Transverse colon (tissue), 4 donors: ENCODE measurements at regions not wholly inside any gene's neighbourhood (a gene's known extent, or its start where the extent isn't known, plus 50 kb on each side); places are given as distances from the start of the nearest gene placed in this dataset.
"Not testable (repeated sequence)": the region's sequence is repeated elsewhere in the genome, so short reads cannot be mapped to it uniquely, and the experiment has no call there.

Experiments used
- DNase-seq: peaks from one replicate; pipeline ENCODE4 v3.0.0-alpha.2; 2019
- H3K27ac ChIP-seq, 4 donors: fragments of 200-600 bp; sonication (generic); 2 replicates each; pipeline ENCODE4 v1.5.1; 2016 to 2018; ENCODE audit warnings: inconsistent platforms in 4 of 4
- H3K27me3 ChIP-seq: fragments of 200-600 bp; sonication (generic); 2 replicates; pipeline ENCODE4 v1.5.1; 2017; ENCODE audit warnings: inconsistent platforms
- H3K36me3 ChIP-seq, 4 donors: fragments of 200-600 bp; sonication (generic); 2 replicates each; pipeline ENCODE4 v1.5.1; 2017 to 2019; ENCODE audit warnings: inconsistent platforms in 4 of 4
- H3K4me1 ChIP-seq, 4 donors: fragments of 200-600 bp; sonication (generic); 2 replicates each; pipeline ENCODE4 v1.5.1; 2017 to 2020; ENCODE audit warnings: inconsistent platforms in 4 of 4
- H3K4me3 ChIP-seq, 4 donors: fragments of 200-600 bp; sonication (generic); 1 replicate in 1 of 4; 2 replicates in 3 of 4; pipeline versions ENCODE4 v1.5.1 to v1.6.1; 2017 to 2019; ENCODE audit warnings: inconsistent platforms in 4 of 4
- H3K9me3 ChIP-seq, 2 donors: fragments of 200-600 bp; sonication (generic); 2 replicates each; pipeline ENCODE4 v1.5.1; 2017 to 2019; ENCODE audit warnings: inconsistent platforms in 2 of 2
- EP300 ChIP-seq: sonication (generic); formaldehyde crosslinking; IDR thresholded peaks from one replicate; pipeline ENCODE4 v1.6.1; 2017; ENCODE audit warnings: antibody characterized with exemption, low read depth
- POLR2A ChIP-seq: fragments of 450-650 bp; IDR thresholded peaks from one replicate; pipeline ENCODE4 v1.6.1; 2016; ENCODE audit warnings: antibody characterized with exemption, mild to moderate bottlenecking, moderate library complexity
- POLR2AphosphoS5 ChIP-seq, 3 donors: sonication (generic); formaldehyde crosslinking; IDR thresholded peaks; one replicate each; pipeline ENCODE4 v1.6.1; 2016; ENCODE audit warnings: antibody characterized with exemption in 3 of 3
- WGBS, 2 donors: methylation state at CpG; one replicate each; pipeline ENCODE4 v1.1.5; 2018; ENCODE audit warnings: low coverage in 1 of 2; 5-methylcytosine and 5-hydroxymethylcytosine counted together
- in situ Hi-C, 4 donors: fragments of 200-750 bp; cut with MboI; loops; one replicate each; pipeline versions ENCODE4 v1.15.0 to v1.15.1; 2017; ENCODE audit warnings: low sequenced_read_pairs in 3 of 4, low pct_ligation_motif_present in 1 of 4, low pct_unique_long_range_greater_than_20kb in 1 of 4
- intact Hi-C: fragments of 100-400 bp; cut with DNase I; formaldehyde crosslinking; loops from one replicate; pipeline ENCODE4 v1.15.1; 2023; ENCODE audit warnings: low total_unique reads
- TF ChIP-seq, protein P1 (sequence below), 5 experiments: fragments of 200-600 bp in 3 of 5; fragments of 450-650 bp in 2 of 5; sonication (generic) in 3 of 5; IDR thresholded peaks; 1 replicate in 2 of 5; 2 replicates in 3 of 5; pipeline ENCODE4 v1.5.1; 2016 to 2017; ENCODE audit warnings: antibody characterized with exemption in 5 of 5, inconsistent platforms in 3 of 5, mild to moderate bottlenecking in 2 of 5, moderate library complexity in 1 of 5

DNA sequence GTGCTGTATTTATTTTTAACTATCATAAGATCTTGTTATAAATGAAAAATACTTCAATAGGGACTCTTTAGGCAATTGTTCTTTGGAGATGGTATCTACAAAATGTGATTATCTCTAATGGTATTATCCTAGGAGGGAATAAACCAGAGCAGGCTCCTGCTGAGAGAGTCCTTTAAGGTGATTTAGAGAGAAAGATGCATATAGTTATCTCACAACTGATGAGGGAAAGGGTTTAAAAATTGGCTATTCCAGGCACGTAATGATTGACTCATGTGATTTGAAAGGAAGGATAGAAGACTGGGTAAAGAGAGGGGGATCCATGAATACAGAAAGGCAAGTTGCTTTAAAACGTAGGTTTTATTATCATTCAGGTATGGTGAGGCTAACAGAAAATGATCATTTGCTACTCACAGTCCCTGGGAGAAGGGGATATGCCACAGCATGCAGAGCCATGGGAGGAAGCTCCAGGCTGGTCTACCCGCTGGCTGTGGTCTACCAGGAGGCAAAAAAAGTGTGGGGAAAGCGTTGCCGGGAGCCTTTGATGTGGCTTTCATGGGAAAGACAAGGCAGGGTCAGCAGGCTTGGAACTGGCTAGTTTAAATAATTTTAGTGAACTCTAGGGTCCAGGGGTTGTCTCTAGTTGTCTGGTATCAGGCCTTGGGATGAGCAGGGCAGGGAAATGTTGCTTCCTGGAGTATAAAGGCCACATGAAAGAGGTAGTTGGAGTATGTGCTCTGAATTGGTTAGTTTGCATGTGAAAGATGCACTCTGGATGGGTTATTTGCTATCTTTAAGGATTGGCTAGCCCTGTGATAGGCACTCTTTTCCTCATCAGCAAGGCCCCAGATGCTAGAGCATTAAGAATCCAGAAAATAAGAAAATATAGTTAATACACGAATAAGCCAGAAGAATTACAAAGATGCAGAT lies 798.4 kb upstream of the GRM7 start:
- Histone ChIP-seq H3K27ac (no peak overlapping the region), H3K4me1 (no peaks in the 10 kb centered on the region), H3K36me3 (no peaks in the 10 kb centered on the region), H3K27me3 (no peaks in the 10 kb centered on the region), H3K9me3 (no peaks in the 10 kb centered on the region), H3K4me3 (no peak overlapping the region)
- 79 to 86% methylated on average over 5 of the region's 6 CpGs for WGBS, 2 donors
- no peak for DNase-seq
- in situ Hi-C loops (no loop called here), intact Hi-C loops (no loop called here)
- no peak for TF ChIP-seq POLR2A
- TF ChIP-seq, protein P1, sequence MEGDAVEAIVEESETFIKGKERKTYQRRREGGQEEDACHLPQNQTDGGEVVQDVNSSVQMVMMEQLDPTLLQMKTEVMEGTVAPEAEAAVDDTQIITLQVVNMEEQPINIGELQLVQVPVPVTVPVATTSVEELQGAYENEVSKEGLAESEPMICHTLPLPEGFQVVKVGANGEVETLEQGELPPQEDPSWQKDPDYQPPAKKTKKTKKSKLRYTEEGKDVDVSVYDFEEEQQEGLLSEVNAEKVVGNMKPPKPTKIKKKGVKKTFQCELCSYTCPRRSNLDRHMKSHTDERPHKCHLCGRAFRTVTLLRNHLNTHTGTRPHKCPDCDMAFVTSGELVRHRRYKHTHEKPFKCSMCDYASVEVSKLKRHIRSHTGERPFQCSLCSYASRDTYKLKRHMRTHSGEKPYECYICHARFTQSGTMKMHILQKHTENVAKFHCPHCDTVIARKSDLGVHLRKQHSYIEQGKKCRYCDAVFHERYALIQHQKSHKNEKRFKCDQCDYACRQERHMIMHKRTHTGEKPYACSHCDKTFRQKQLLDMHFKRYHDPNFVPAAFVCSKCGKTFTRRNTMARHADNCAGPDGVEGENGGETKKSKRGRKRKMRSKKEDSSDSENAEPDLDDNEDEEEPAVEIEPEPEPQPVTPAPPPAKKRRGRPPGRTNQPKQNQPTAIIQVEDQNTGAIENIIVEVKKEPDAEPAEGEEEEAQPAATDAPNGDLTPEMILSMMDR (IDR thresholded peaks at IDR 0.05) = no peak
- TF ChIP-seq EP300 = no peak
- no peak for TF ChIP-seq POLR2AphosphoS5 (IDR thresholded peaks at IDR 0.05)

DNA sequence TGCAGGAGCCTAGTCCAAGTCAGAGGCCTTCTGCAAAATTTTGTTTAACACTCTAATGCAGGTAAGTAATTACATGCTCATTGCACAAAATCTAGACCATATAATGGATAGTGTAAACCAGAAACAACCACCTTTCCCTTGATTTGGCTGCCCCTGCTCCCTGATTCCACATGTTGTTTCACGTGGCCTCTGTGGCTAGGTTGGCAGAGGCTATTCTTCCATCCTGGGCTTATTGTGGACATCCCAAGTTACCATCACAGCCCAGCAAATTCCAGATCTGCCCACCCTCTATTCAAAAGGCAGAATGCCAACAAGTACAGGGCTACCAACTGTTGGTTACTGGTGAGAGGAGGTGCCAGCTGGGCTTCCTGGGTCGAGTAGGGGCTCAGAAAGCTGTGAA lies 794.5 kb upstream of the GRM7 start:
- no peaks in the 10 kb centered on the region for H3K36me3 ChIP-seq
- H3K4me1 ChIP-seq = no peaks in the 10 kb centered on the region
- H3K27ac ChIP-seq = no peak overlapping the region
- TF ChIP-seq POLR2A (no peak), POLR2AphosphoS5 (IDR thresholded peaks at IDR 0.05) (no peak), EP300 (no peak)
- no peaks in the 10 kb centered on the region for H3K27me3 ChIP-seq
- intact Hi-C loops = no loop called here
- H3K9me3 ChIP-seq = no peaks in the 10 kb centered on the region
- 49% methylated on average over 2 of the region's 2 CpGs; no CpG with 5 or more reads in 1 of the 2 donors for WGBS, 2 donors
- no peak overlapping the region for H3K4me3 ChIP-seq
- DNase-seq = no peak
- in situ Hi-C loops = no loop called here

GRCh38 chr3:6066868-6067578 lies 793.9 kb upstream of the GRM7 start:
- H3K4me3 ChIP-seq, H3K27ac ChIP-seq, H3K9me3 ChIP-seq, intact Hi-C loops, DNase-seq, H3K4me1 ChIP-seq, H3K27me3 ChIP-seq, in situ Hi-C loops, H3K36me3 ChIP-seq: not testable (repeated sequence)
- 38 to 49% methylated on average over 1 to 17 of the region's 17 CpGs for WGBS, 2 donors

GRCh38 chr3:6074952-6075351 lies 786.0 kb upstream of the GRM7 start:
- no peak for DNase-seq
- Histone ChIP-seq H3K4me1 (no peaks in the 10 kb centered on the region), H3K36me3 (no peaks in the 10 kb centered on the region), H3K9me3 (no peaks in the 10 kb centered on the region), H3K27me3 (no peaks in the 10 kb centered on the region), H3K4me3 (no peak overlapping the region), H3K27ac (no peak overlapping the region)
- in situ Hi-C loops = no loop called here
- intact Hi-C loops = no loop called here
- 60 to 75% methylated on average over 1 to 2 of the region's 2 CpGs for WGBS, 2 donors
- no peak for TF ChIP-seq POLR2A
- TF ChIP-seq, protein P1 (IDR thresholded peaks at IDR 0.05) = no peak
- no peak for TF ChIP-seq EP300

- no peak for DNase-seq
- no peaks in the 10 kb centered on the region for H3K4me1 ChIP-seq
- TF ChIP-seq EP300 (no peak), POLR2AphosphoS5 (IDR thresholded peaks at IDR 0.05) (no peak), POLR2A (no peak)
- TF ChIP-seq, protein P1 (IDR thresholded peaks at IDR 0.05) = no peak
- no peaks in the 10 kb centered on the region for H3K36me3 ChIP-seq
- intact Hi-C loops (no loop called here), in situ Hi-C loops (no loop called here)
- H3K27ac ChIP-seq = no peak overlapping the region
- H3K27me3 ChIP-seq = no peaks in the 10 kb centered on the region
- WGBS, 2 donors = 40 to 41% methylated on average over 4 of the region's 4 CpGs
- no peaks in the 10 kb centered on the region for H3K9me3 ChIP-seq
- H3K4me3 ChIP-seq = no peak overlapping the region
Measured at GRCh38 chr3:6078436-6078835, 782.5 kb upstream of the GRM7 start.
